ENCODE measurements at regions not wholly inside any gene's neighbourhood (a gene's known extent, or its start where the extent isn't known, plus 50 kb on each side); places are given as distances from the start of the nearest gene placed in this dataset.

DNA sequence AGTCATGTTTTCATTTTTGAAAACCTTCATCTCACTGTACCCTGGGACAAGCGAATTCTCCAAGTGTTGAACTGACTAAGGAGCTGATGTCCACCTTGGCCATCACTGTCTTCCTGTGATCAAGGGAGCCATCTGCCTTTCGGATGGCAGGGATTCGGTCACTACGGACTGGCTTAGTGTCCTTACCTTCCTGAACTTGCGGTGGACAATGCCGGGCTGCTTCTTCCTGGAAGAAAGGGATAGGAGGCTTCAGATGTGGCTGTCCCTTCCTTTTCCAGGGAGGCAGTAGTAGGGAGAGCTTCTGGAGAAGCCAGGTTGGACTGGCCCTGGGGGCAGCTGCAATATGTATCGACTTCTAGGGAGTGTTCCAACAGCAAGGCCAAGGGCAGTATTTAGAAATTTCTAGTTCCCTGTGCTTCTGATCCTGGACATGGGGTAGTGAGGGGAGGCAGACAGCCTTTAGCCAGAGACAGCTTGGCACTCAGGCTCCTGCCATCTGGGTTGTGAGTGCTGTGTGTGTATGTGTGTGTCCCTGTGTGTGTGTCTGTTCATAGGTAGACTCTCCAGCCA, 114.6 kb downstream of the IER5 start:
- Mint-ChIP-seq H3K36me3 (no peaks in the 10 kb centered on the region), H3K27me3 (ENCODE audit: low read depth in 3 of 3) (peaks cover 8 to 13% (median 12%) of the 10 kb centered on the region in 3 donors), H3K9me3 (peaks cover 0 to 4% (median 2%) of the 10 kb centered on the region in 7 donors), H3K4me3 (no peak overlapping the region), H3K27ac (no peak overlapping the region), H3K4me1 (no peaks in the 10 kb centered on the region)
- Histone ChIP-seq H3K36me3 (replicated peaks in 1 of 2; ENCODE audit: control insufficient read depth in 1 of 2, insufficient read depth in 2 of 2, low read length in 2 of 2) (no peaks in the 10 kb centered on the region), H3K4me1 (ENCODE audit: control insufficient read depth in 1 of 2, insufficient read depth in 2 of 2, low read length in 2 of 2) (no peaks in the 10 kb centered on the region), H3K79me2 (ENCODE audit: insufficient read depth, low read length) (no peaks in the 10 kb centered on the region), H3K9me3 (replicated peaks in 1 of 2; ENCODE audit: control insufficient read depth in 1 of 2, insufficient read depth in 1 of 2, low read length in 2 of 2) (no peaks in the 10 kb centered on the region), H3K4me3 (replicated peaks in 1 of 3; ENCODE audit: low read depth in 2 of 3, low read length in 3 of 3) (no peak overlapping the region), H4K20me1 (ENCODE audit: insufficient read depth, low read length) (no peaks in the 10 kb centered on the region), H3K27me3 (ENCODE audit: control insufficient read depth in 2 of 2, insufficient read depth in 2 of 2, low read length in 2 of 2) (no peaks in the 10 kb centered on the region), H3K27ac (ENCODE audit: low read depth in 1 of 2, low read length in 2 of 2) (no peak overlapping the region), H3K4me2 (replicated peaks; ENCODE audit: extremely low read depth, low read length, poor library complexity, severe bottlenecking) (no peak overlapping the region), H3K9ac (ENCODE audit: insufficient read depth, low read length, poor library complexity, severe bottlenecking) (no peak overlapping the region), H2AFZ (ENCODE audit: insufficient read depth, low read depth, low read length, poor library complexity, severe bottlenecking) (no peak overlapping the region)
- intact Hi-C loops (cut with micrococcal nuclease), result no loop called here
- no peak for DNase-seq
- 73% methylated on average over 7 of the region's 7 CpGs for WGBS (ENCODE audit: insufficient coverage)
- TF ChIP-seq, protein P1, sequence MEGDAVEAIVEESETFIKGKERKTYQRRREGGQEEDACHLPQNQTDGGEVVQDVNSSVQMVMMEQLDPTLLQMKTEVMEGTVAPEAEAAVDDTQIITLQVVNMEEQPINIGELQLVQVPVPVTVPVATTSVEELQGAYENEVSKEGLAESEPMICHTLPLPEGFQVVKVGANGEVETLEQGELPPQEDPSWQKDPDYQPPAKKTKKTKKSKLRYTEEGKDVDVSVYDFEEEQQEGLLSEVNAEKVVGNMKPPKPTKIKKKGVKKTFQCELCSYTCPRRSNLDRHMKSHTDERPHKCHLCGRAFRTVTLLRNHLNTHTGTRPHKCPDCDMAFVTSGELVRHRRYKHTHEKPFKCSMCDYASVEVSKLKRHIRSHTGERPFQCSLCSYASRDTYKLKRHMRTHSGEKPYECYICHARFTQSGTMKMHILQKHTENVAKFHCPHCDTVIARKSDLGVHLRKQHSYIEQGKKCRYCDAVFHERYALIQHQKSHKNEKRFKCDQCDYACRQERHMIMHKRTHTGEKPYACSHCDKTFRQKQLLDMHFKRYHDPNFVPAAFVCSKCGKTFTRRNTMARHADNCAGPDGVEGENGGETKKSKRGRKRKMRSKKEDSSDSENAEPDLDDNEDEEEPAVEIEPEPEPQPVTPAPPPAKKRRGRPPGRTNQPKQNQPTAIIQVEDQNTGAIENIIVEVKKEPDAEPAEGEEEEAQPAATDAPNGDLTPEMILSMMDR (IDR thresholded peaks at IDR 0.05), result no peak

GRCh38 chr1:181204530-181204929, 116.0 kb downstream of the IER5 start:
- Histone ChIP-seq H3K4me2 (replicated peaks; ENCODE audit: extremely low read depth, low read length, poor library complexity, severe bottlenecking) (no peak overlapping the region), H3K4me3 (replicated peaks in 1 of 3; ENCODE audit: low read depth in 2 of 3, low read length in 3 of 3) (no peak overlapping the region), H3K27me3 (ENCODE audit: control insufficient read depth in 2 of 2, insufficient read depth in 2 of 2, low read length in 2 of 2) (no peaks in the 10 kb centered on the region), H4K20me1 (ENCODE audit: insufficient read depth, low read length) (no peaks in the 10 kb centered on the region), H3K27ac (ENCODE audit: low read depth in 1 of 2, low read length in 2 of 2) (no peak overlapping the region), H2AFZ (ENCODE audit: insufficient read depth, low read depth, low read length, poor library complexity, severe bottlenecking) (no peak overlapping the region), H3K4me1 (ENCODE audit: control insufficient read depth in 1 of 2, insufficient read depth in 2 of 2, low read length in 2 of 2) (no peaks in the 10 kb centered on the region), H3K9ac (ENCODE audit: insufficient read depth, low read length, poor library complexity, severe bottlenecking) (no peak overlapping the region), H3K9me3 (replicated peaks in 1 of 2; ENCODE audit: control insufficient read depth in 1 of 2, insufficient read depth in 1 of 2, low read length in 2 of 2) (no peaks in the 10 kb centered on the region), H3K36me3 (replicated peaks in 1 of 2; ENCODE audit: control insufficient read depth in 1 of 2, insufficient read depth in 2 of 2, low read length in 2 of 2) (no peaks in the 10 kb centered on the region), H3K79me2 (ENCODE audit: insufficient read depth, low read length) (no peaks in the 10 kb centered on the region)
- no peak overlapping the region for H3K27ac Mint-ChIP-seq
- intact Hi-C loops (cut with micrococcal nuclease), result no loop called here
- H3K4me3 Mint-ChIP-seq, result no peak overlapping the region
- no peak for DNase-seq
- H3K27me3 Mint-ChIP-seq (ENCODE audit: low read depth in 3 of 3), result peaks cover 3 to 8% (median 6%) of the 10 kb centered on the region in 3 donors
- TF ChIP-seq, protein P1 (IDR thresholded peaks at IDR 0.05), result no peak
- 94% methylated on average over 6 of the region's 6 CpGs for WGBS (ENCODE audit: insufficient coverage)
- no peaks in the 10 kb centered on the region for H3K4me1 Mint-ChIP-seq
- no peaks in the 10 kb centered on the region for H3K36me3 Mint-ChIP-seq
- peaks cover 0 to 4% (median 2%) of the 10 kb centered on the region in 7 donors for H3K9me3 Mint-ChIP-seq

Data from CD14-positive monocyte (primary cell).